NT2/D1 (cell line): ENCODE measurements at regions not wholly inside any gene's neighbourhood (a gene's known extent, or its start where the extent isn't known, plus 50 kb on each side); places are given as distances from the start of the nearest gene placed in this dataset.

Source experiments
- YY1 ChIP-seq: IDR thresholded peaks from 2 replicates; pipeline ENCODE4 v1.6.1; 2011; ENCODE audit not compliant: insufficient read length, insufficient read depth
- ZNF274 ChIP-seq: IDR thresholded peaks from 2 replicates; pipeline ENCODE4 v1.6.1; 2011; ENCODE audit warnings: mild to moderate bottlenecking, low read depth, low read length

GRCh38 chr4:155066871-155067270, 141.6 kb upstream of the NPY2R start:
- TF ChIP-seq ZNF274, result no peak
- no peak for TF ChIP-seq YY1
